ENCODE measurements at regions not wholly inside any gene's neighbourhood (a gene's known extent, or its start where the extent isn't known, plus 50 kb on each side); places are given as distances from the start of the nearest gene placed in this dataset.

DNA sequence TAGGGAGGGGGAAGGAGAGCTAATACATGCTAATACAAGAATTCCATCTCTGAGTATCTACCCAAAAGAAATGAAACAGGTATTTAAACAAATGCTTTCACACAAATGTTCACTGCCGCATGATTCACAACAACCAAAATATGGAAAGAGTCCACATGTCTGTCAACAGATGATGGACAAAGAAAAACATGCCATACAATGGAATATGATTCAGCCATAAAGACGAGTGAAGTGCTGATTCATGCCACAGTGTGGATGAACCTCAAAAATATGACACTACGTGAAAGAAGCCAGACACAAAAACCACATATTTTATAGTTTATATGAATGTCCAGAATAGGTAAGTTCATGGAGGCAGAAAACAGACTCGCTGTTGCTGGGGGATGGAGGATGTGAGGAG lies 321.4 kb downstream of the FOXL1 start:
- no peak for TF ChIP-seq POLR2A (IDR thresholded peaks at IDR 0.05; ENCODE audit: low read length)
- no peak for TF ChIP-seq GATA1 (IDR thresholded peaks at IDR 0.05; ENCODE audit: low read depth, low read length)

All from erythroblast (primary cell).